ENCODE measurements at regions not wholly inside any gene's neighbourhood (a gene's known extent, or its start where the extent isn't known, plus 50 kb on each side); places are given as distances from the start of the nearest gene placed in this dataset.

- no peak for DNase-seq
These were observed 53.8 kb downstream of the ADM start for GRCh38 chr11:10358696-10359095.

GRCh38 chr11:10359171-10359570, 54.3 kb downstream of the ADM start:
- no peak for DNase-seq

GRCh38 chr11:10360835-10361234, 56.0 kb downstream of the ADM start:
- DNase-seq: no peak

- no peak for DNase-seq
These were observed 60.2 kb downstream of the ADM start for GRCh38 chr11:10365045-10365444.

- peak; percentile 22 for DNase-seq
These were observed 61.9 kb downstream of the ADM start for GRCh38 chr11:10366568-10367331.

- DNase-seq: no peak
These were observed 67.2 kb downstream of the ADM start for GRCh38 chr11:10371926-10372641.

- no peak for DNase-seq
These were observed 68.5 kb downstream of the ADM start for GRCh38 chr11:10373340-10373739.

GRCh38 chr11:10373929-10374328, 69.1 kb downstream of the ADM start:
- DNase-seq: no peak

GRCh38 chr11:10374386-10374785, 69.5 kb downstream of the ADM start:
- no peak for DNase-seq

GRCh38 chr11:10375280-10375971, 70.6 kb downstream of the ADM start:
- DNase-seq: no peak

GRCh38 chr11:10376061-10376460, 71.2 kb downstream of the ADM start:
- DNase-seq: no peak

GRCh38 chr11:10377183-10377582, 72.3 kb downstream of the ADM start:
- DNase-seq: no peak

- DNase-seq: no peak
These were observed 73.5 kb downstream of the ADM start for GRCh38 chr11:10378362-10378761.

GRCh38 chr11:10379022-10379421, 74.1 kb downstream of the ADM start:
- no peak for DNase-seq

GRCh38 chr11:10379426-10379825, 74.6 kb downstream of the ADM start:
- no peak for DNase-seq

- DNase-seq: no peak
These were observed 75.0 kb upstream of the AMPD3 start for GRCh38 chr11:10379871-10380568.

GRCh38 chr11:10380921-10381320, 74.1 kb upstream of the AMPD3 start:
- no peak for DNase-seq

GRCh38 chr11:10381736-10382135, 73.3 kb upstream of the AMPD3 start:
- DNase-seq: no peak

- no peak for DNase-seq
These were observed 72.5 kb upstream of the AMPD3 start for GRCh38 chr11:10382518-10382917.

- no peak for DNase-seq
These were observed 69.4 kb upstream of the AMPD3 start for GRCh38 chr11:10385696-10386095.

GRCh38 chr11:10386361-10386760, 68.7 kb upstream of the AMPD3 start:
- no peak for DNase-seq

- no peak for DNase-seq
These were observed 68.2 kb upstream of the AMPD3 start for GRCh38 chr11:10386861-10387205.
